GM23338 (cell line): ENCODE measurements at regions not wholly inside any gene's neighbourhood (a gene's known extent, or its start where the extent isn't known, plus 50 kb on each side); places are given as distances from the start of the nearest gene placed in this dataset.

Experiments
- ATAC-seq: fragments of 200-7000 bp; cut with Tn5 transposase; 3 replicates; pipeline ENCODE4 v1.9.1; 2020
- DNase-seq: peaks from one replicate; pipeline ENCODE4 v3.0.0-alpha.2; 2015; ENCODE audit warnings: low spot score
- H2AFZ ChIP-seq: fragments of 200-600 bp; sonication (generic); 2 replicates; pipeline ENCODE4 v1.8.0; 2016; ENCODE audit warnings: antibody characterized with exemption, mild to moderate bottlenecking, moderate library complexity
- H3F3A ChIP-seq: fragments of 200-600 bp; sonication (generic); replicated peaks from 2 replicates; pipeline ENCODE4 v1.8.0; 2017; ENCODE audit warnings: antibody characterized with exemption, mixed run types, low read depth
- H3K27ac ChIP-seq: fragments of 200-600 bp; sonication (generic); 2 replicates; pipeline ENCODE4 v1.6.1; 2016; ENCODE audit warnings: low read depth
- H3K27me3 ChIP-seq: fragments of 200-600 bp; sonication (generic); 2 replicates; pipeline ENCODE4 v1.8.0; 2016; ENCODE audit warnings: mild to moderate bottlenecking, mixed run types, moderate library complexity; ENCODE audit not compliant: insufficient read depth
- H3K36me3 ChIP-seq: fragments of 200-600 bp; sonication (generic); 2 replicates; pipeline ENCODE4 v1.8.0; 2016; ENCODE audit warnings: mild to moderate bottlenecking; ENCODE audit not compliant: insufficient read depth
- H3K4me1 ChIP-seq: fragments of 200-600 bp; sonication (generic); 2 replicates; pipeline ENCODE4 v1.8.0; 2016; ENCODE audit warnings: mild to moderate bottlenecking, moderate library complexity; ENCODE audit not compliant: insufficient read depth
- H3K4me2 ChIP-seq: fragments of 200-600 bp; sonication (generic); 2 replicates; pipeline ENCODE4 v1.7.1; 2017; ENCODE audit warnings: mixed run types
- H3K4me3 ChIP-seq: fragments of 200-600 bp; sonication (generic); 2 replicates; pipeline ENCODE4 v1.6.1; 2016; ENCODE audit warnings: mixed run types
- H3K79me2 ChIP-seq: fragments of 200-600 bp; sonication (generic); replicated peaks from 2 replicates; pipeline ENCODE4 v1.8.0; 2017; ENCODE audit warnings: mild to moderate bottlenecking; ENCODE audit not compliant: insufficient read depth
- H3K9me2 ChIP-seq: fragments of 200-600 bp; sonication (generic); 2 replicates; pipeline ENCODE4 v1.8.0; 2017; ENCODE audit not compliant: insufficient read depth
- H4K20me1 ChIP-seq: fragments of 200-600 bp; sonication (generic); replicated peaks from 2 replicates; pipeline ENCODE4 v1.8.0; 2017; ENCODE audit warnings: mild to moderate bottlenecking; ENCODE audit not compliant: insufficient read depth
- H3K27ac Mint-ChIP-seq: 2 replicates; pipeline ENCODE4 v1.8.0; 2020; ENCODE audit warnings: inconsistent platforms, mild to moderate bottlenecking, moderate library complexity, mixed read lengths
- H3K27me3 Mint-ChIP-seq: 3 replicates; pipeline ENCODE4 v1.8.0; 2022; ENCODE audit warnings: low read depth, mild to moderate bottlenecking, moderate library complexity, mixed read lengths, inconsistent platforms; ENCODE audit not compliant: insufficient read depth, poor library complexity
- H3K36me3 Mint-ChIP-seq: 3 replicates; pipeline ENCODE4 v1.8.0; 2021; ENCODE audit warnings: low read depth, mild to moderate bottlenecking, inconsistent platforms, moderate library complexity, mixed read lengths
- H3K4me1 Mint-ChIP-seq: 3 replicates; pipeline ENCODE4 v1.8.0; 2020; ENCODE audit warnings: mild to moderate bottlenecking, inconsistent platforms, mixed read lengths
- H3K4me3 Mint-ChIP-seq: 3 replicates; pipeline ENCODE4 v1.8.0; 2021; ENCODE audit warnings: moderate library complexity, mild to moderate bottlenecking, inconsistent platforms, mixed read lengths
- H3K9me3 Mint-ChIP-seq: 3 replicates; pipeline ENCODE4 v1.8.0; 2020; ENCODE audit warnings: moderate library complexity, mild to moderate bottlenecking, inconsistent platforms, mixed read lengths
- CREB1 ChIP-seq: fragments of 250-450 bp; sonication (Bioruptor Pico); IDR thresholded peaks from 2 replicates; pipeline ENCODE4 v1.5.0; 2020; ENCODE audit warnings: low read depth, mild to moderate bottlenecking, moderate library complexity
- EZH2 ChIP-seq: fragments of 200-600 bp; sonication (generic); IDR thresholded peaks from one replicate; pipeline ENCODE4 v1.8.0; 2017; ENCODE audit warnings: antibody characterized with exemption, mild to moderate bottlenecking, low read depth; ENCODE audit not compliant: unreplicated experiment
- EZH2phosphoT487 ChIP-seq: fragments of 200-600 bp; sonication (generic); IDR thresholded peaks from one replicate; pipeline ENCODE4 v1.8.1; 2018; ENCODE audit warnings: antibody characterized with exemption; ENCODE audit not compliant: unreplicated experiment
- JUNB ChIP-seq: IDR thresholded peaks from one replicate; pipeline ENCODE4 v1.6.1; 2016; ENCODE audit warnings: antibody characterized with exemption; ENCODE audit not compliant: unreplicated experiment
- NANOG ChIP-seq: IDR thresholded peaks from 2 replicates; pipeline ENCODE4 v1.6.1; 2016; ENCODE audit warnings: antibody characterized with exemption, borderline replicate concordance
- POLR2AphosphoS5 ChIP-seq: IDR thresholded peaks from 2 replicates; pipeline ENCODE4 v1.6.1; 2016; ENCODE audit warnings: antibody characterized with exemption, low read depth
- REST ChIP-seq: IDR thresholded peaks from one replicate; pipeline ENCODE4 v1.6.1; 2018; ENCODE audit warnings: antibody characterized with exemption; ENCODE audit not compliant: unreplicated experiment
- STAT1 ChIP-seq: IDR thresholded peaks from one replicate; pipeline ENCODE4 v1.6.1; 2016; ENCODE audit warnings: antibody characterized with exemption; ENCODE audit not compliant: unreplicated experiment
- ZNF114 ChIP-seq: fragments of 250-450 bp; sonication (Bioruptor Pico); IDR thresholded peaks from 2 replicates; pipeline ENCODE4 v1.5.0; 2020; ENCODE audit warnings: mild to moderate bottlenecking, moderate library complexity
- ZNF331 ChIP-seq: fragments of 250-450 bp; sonication (Bioruptor Pico); IDR thresholded peaks from 2 replicates; pipeline ENCODE4 v1.5.0; 2020; ENCODE audit warnings: low read depth, mild to moderate bottlenecking, moderate library complexity
- ZNF462 ChIP-seq: fragments of 250-450 bp; sonication (Bioruptor Pico); IDR thresholded peaks from 2 replicates; pipeline ENCODE4 v1.5.0; 2020; ENCODE audit warnings: mild to moderate bottlenecking, moderate library complexity
- TF ChIP-seq, protein P1 (sequence below), 2 experiments: fragments of 200-600 bp in 1 of 2; sonication (generic) in 1 of 2; conservative IDR thresholded peaks; 2 replicates each; pipeline versions ENCODE4 v1.5.1 to v1.6.1; 2016 to 2017; ENCODE audit warnings: antibody characterized with exemption in 2 of 2, low read depth in 2 of 2, mild to moderate bottlenecking in 2 of 2, moderate library complexity in 1 of 2
- TF ChIP-seq, protein P2 (sequence below): IDR thresholded peaks from 2 replicates; pipeline ENCODE4 v1.6.1; 2016; ENCODE audit warnings: antibody characterized with exemption

DNA sequence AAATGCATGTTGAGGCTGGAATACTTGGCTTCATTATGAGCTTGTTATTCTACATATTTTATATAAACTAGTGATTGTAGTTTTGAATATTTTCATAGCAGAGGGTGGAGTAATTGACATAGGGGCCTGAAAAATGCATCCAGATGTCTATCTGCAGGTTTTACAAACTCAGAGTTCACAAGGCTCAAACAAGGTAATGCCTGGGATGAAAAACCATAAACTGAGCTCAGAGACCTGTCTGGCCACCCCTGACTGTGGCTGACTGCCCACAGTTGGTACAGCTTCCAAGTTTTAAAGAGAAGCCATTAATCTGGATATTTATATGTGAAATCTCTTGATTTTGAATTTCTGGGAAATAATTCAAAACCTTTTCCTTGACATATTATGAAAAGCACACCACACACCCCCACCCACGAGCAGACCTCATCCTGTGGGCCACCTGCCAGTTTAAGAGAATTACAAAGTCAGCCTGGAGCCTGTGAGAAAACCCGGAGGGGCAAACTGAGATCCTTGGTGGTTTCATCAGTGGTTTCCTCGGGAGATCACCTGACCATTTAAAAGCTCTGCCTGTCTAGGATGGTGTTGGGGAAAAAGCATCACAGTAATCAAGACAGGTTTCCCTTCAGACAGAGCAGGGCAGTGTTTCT is 230.1 kb downstream of the SAMD5 start:
- Histone ChIP-seq H4K20me1 (no peaks in the 10 kb centered on the region), H3F3A (no peaks in the 10 kb centered on the region), H3K79me2 (no peaks in the 10 kb centered on the region), H2AFZ (peak overlapping the region; percentile 74), H3K4me2 (no peak overlapping the region; the same call in 1 of the 2 replicates), H3K9me2 (no peaks in the 10 kb centered on the region), H3K4me3 (no peak overlapping the region), H3K27ac (no peak overlapping the region), H3K27me3 (no peaks in the 10 kb centered on the region), H3K4me1 (peaks cover 16% of the 10 kb centered on the region), H3K36me3 (no peaks in the 10 kb centered on the region)
- no peak overlapping the region for H3K4me3 Mint-ChIP-seq
- H3K36me3 Mint-ChIP-seq: no peaks in the 10 kb centered on the region
- no peaks in the 10 kb centered on the region for H3K9me3 Mint-ChIP-seq
- H3K27me3 Mint-ChIP-seq: no peaks in the 10 kb centered on the region
- H3K27ac Mint-ChIP-seq: no peak overlapping the region
- ATAC-seq (no peak; the same call in 2 of the 3 replicates), DNase-seq (no peak)
- H3K4me1 Mint-ChIP-seq: peaks cover 22% of the 10 kb centered on the region
- TF ChIP-seq EZH2 (no peak), REST (no peak), EZH2phosphoT487 (no peak), POLR2AphosphoS5 (no peak), NANOG (no peak), STAT1 (no peak), ZNF114 (CRISPR knock-in tag) (no peak), JUNB (no peak), ZNF331 (CRISPR knock-in tag) (no peak), ZNF462 (no peak), CREB1 (no peak)
- TF ChIP-seq, protein P1, sequence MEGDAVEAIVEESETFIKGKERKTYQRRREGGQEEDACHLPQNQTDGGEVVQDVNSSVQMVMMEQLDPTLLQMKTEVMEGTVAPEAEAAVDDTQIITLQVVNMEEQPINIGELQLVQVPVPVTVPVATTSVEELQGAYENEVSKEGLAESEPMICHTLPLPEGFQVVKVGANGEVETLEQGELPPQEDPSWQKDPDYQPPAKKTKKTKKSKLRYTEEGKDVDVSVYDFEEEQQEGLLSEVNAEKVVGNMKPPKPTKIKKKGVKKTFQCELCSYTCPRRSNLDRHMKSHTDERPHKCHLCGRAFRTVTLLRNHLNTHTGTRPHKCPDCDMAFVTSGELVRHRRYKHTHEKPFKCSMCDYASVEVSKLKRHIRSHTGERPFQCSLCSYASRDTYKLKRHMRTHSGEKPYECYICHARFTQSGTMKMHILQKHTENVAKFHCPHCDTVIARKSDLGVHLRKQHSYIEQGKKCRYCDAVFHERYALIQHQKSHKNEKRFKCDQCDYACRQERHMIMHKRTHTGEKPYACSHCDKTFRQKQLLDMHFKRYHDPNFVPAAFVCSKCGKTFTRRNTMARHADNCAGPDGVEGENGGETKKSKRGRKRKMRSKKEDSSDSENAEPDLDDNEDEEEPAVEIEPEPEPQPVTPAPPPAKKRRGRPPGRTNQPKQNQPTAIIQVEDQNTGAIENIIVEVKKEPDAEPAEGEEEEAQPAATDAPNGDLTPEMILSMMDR (conservative IDR thresholded peaks at IDR 0.05; ENCODE audit: low read depth in 2 of 2): no peak
- TF ChIP-seq, protein P2, sequence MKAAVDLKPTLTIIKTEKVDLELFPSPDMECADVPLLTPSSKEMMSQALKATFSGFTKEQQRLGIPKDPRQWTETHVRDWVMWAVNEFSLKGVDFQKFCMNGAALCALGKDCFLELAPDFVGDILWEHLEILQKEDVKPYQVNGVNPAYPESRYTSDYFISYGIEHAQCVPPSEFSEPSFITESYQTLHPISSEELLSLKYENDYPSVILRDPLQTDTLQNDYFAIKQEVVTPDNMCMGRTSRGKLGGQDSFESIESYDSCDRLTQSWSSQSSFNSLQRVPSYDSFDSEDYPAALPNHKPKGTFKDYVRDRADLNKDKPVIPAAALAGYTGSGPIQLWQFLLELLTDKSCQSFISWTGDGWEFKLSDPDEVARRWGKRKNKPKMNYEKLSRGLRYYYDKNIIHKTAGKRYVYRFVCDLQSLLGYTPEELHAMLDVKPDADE: no peak
